ENCODE measurements at regions not wholly inside any gene's neighbourhood (a gene's known extent, or its start where the extent isn't known, plus 50 kb on each side); places are given as distances from the start of the nearest gene placed in this dataset.
"Not testable (repeated sequence)": the region's sequence is repeated elsewhere in the genome, so short reads cannot be mapped to it uniquely, and the experiment has no call there.

- DNase-seq = no peak
Measured at GRCh38 chr7:8314566-8314965, 52.6 kb upstream of the ICA1 start.

DNA sequence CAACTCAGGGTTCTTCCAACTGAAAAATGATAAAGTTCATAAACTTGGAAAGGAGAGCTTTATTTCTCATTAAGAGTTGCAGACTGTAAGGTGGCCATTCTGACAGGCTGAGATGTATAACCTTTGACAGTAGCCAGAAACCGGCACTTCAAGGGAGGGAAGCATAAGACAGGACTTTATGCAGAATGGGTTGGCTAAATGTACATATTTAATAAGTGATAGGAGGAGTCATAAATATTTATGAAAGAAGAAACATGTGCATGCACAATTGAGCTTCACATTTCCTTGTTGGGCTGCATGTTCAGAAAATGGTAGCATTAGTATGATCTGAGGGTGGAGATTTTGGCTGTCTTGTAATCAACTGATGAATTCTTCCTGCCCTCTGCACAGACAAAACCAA, 57.1 kb upstream of the ICA1 start:
- DNase-seq = no peak

- DNase-seq = no peak
Measured at GRCh38 chr7:8320174-8320573, 58.2 kb upstream of the ICA1 start.

DNA sequence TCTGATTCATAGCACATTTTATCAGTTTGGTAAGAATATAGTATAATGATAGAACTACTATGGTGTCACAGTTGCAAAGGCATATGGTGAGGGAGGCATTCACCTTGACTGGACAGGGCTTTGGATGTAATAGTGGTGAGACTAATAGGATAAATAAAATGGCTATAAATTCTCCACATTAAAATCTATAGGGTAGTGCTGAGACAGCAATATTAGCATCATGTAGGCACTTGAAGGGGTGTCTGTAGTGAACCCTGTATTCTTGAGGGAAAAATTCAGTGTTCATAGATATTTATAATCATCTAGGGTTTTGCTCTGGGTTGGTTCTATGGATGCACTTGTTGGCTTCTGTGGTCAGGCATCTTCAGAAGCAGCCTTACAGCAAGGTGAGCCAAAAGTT, 59.3 kb upstream of the ICA1 start:
- no peak for DNase-seq

- DNase-seq = no peak
Measured at GRCh38 chr7:8322667-8323066, 60.7 kb upstream of the ICA1 start.

DNA sequence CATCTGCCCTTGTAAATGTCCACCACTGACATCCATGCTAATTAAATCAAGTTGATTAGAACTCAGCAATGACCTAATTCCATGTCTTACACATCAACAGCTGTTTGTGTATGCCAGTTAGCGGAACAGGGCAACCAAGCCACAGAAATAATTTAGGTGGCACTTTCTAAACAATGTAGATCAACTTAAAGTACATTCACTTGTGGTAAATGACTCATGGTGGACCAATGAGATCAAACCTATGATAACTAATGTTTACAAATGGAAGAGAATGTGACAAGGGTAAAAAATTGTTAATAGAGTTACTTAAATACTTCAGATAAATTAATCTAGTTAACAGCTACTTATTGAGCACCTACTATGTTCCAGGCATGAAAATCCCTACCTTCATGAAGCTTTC, 63.1 kb upstream of the ICA1 start:
- DNase-seq = no peak

GRCh38 chr7:8327199-8327598, 65.2 kb upstream of the ICA1 start:
- DNase-seq = no peak

GRCh38 chr7:8338206-8338605, 76.2 kb upstream of the ICA1 start:
- no peak for DNase-seq

GRCh38 chr7:8343556-8343955, 81.6 kb upstream of the ICA1 start:
- no peak for DNase-seq

- DNase-seq = not testable (repeated sequence)
Measured at GRCh38 chr7:8347395-8347794, 85.4 kb upstream of the ICA1 start.

- not testable (repeated sequence) for DNase-seq
Measured at GRCh38 chr7:8351654-8352053, 81.8 kb upstream of the NXPH1 start.

DNA sequence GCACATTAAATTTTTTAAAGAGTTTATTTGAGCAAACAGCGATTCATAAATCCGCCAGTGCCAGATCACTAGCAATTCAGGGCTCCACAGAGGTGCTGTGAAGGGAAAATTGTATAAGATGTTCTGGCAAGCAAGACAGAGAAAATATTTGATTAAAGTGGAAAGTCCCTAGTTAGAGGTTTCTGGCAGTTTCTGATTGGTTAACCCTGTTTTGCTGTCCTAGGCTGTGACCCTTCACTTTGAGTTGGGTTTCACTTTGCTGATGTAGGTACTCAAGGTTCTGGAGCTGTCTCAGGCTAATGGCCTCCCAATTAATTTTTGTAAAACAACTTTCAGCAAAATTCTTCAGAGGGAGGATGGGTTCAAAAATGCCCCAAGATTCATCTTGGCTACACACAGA, 79.4 kb upstream of the NXPH1 start:
- no peak for DNase-seq

DNA sequence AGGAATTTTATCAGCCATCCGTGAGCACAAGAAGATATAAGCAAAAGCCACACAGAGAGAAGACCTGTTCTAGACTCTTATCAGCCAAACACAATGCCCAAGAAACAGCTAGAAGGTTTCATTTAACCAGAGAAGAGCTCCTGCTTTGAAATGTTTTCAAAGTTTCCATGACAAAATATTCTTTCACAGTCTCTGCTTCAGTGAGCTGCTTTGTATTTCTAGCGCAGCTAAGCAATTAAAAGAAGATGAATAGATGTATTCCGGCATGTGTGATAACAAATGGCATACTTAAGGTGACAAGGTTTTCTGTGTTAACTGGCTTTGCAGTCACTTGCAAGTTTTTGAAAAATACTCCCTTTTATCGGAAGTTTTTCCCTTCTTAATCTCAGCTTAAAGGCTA, 78.9 kb upstream of the NXPH1 start:
- DNase-seq = no peak

- DNase-seq = no peak
Measured at GRCh38 chr7:8356071-8356470, 77.3 kb upstream of the NXPH1 start.

DNA sequence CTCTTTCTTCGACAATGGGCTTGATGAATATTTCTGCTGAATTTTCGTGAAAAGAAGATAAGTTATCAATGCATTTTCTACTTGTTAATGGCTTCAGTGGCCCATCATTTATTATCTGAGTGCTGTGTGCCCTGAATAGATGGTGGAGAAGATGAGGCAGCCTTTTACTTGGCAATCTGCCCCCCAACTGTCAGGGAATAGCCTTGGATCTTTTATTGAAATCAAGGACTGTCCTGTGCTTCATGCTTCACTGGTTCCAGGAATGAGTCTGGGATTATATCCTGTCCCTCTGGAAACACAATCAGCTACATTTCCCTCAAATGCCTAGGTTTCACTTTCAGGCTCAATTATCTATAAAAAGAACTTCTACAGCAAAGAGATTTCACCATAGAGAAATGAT, 75.9 kb upstream of the NXPH1 start:
- no peak for DNase-seq

GRCh38 chr7:8360564-8361153, 72.8 kb upstream of the NXPH1 start:
- DNase-seq = no peak

DNA sequence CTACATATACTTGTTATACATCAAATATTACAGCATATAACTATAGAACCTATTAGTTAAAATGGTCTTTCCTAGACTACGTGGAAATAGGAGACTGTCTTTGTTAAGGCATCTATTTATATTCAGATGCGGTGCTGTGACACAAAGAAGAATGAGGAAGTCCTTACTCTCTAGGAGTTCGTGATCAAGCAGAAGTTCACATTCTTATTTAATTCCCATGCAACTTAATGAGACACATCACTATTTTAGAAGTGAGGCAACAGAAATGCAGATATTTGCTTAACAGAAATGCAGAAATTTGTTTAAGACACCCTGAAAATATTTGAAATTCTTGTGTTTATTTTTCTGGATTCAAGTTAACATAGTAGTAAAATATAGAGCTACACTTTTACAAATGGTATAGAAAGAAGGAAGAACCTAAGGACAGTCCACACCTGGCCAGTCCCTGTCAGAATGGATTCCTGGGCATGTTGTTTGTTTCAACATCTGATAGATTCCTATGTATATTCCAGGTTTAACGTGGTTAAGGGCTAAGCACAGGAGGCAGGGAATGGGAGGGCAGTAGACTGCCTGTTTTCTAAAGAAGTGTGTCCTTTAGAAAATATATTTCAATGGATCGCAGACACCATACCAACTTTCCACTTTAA, 70.6 kb upstream of the NXPH1 start:
- no peak for DNase-seq

- no peak for DNase-seq
Measured at GRCh38 chr7:8363407-8364015, 69.9 kb upstream of the NXPH1 start.

DNA sequence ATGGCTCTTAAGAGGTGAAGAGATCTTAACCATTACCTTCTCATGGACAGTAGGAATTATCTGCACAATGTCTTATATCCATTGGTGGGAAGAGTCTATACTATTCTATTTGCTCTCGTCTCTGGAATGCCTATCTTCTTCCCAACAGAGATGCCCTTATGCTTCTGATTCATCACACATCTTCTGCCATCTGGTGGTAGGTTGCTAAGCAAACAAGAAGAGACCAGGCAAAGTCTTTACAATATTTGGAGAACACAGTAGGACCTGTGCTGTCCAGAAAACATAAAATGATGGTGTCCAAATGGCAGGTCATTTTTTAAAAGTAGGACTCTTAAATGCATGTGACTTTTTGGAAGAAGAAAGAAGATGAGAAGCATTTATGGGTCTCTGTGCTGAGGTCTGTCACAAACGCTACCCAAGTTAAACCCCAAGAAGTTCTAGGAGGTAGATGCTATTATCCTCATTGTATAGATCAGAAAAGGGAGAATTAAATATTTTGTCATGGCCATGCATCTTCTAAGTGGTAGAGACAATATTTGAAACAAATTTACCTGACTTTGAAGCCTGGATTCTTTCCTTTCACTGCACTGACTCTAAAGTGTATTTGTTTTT, 67.8 kb upstream of the NXPH1 start:
- peak; percentile 38 to 62 for DNase-seq

GRCh38 chr7:8368007-8368406, 65.4 kb upstream of the NXPH1 start:
- not testable (repeated sequence) for DNase-seq

DNA sequence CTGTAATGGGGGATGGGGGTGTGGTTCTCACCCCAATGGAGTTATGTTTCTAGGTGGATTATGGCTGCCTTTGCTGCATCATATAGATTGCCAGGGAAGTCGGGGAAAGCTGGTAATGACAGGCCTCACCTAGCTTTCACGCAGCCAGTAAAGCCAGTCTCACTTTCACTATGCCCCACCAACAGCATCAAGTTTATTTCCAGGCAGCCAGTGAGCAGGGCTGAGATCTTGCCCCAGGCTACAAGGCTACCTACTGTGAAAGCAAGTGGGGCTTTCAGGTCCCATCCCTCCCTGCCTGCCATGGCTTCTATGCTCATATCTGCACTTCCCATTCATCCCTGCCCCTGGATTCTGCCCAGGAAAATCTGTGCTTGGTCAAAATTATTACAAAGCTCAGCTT, 61.7 kb upstream of the NXPH1 start:
- DNase-seq = no peak

DNA sequence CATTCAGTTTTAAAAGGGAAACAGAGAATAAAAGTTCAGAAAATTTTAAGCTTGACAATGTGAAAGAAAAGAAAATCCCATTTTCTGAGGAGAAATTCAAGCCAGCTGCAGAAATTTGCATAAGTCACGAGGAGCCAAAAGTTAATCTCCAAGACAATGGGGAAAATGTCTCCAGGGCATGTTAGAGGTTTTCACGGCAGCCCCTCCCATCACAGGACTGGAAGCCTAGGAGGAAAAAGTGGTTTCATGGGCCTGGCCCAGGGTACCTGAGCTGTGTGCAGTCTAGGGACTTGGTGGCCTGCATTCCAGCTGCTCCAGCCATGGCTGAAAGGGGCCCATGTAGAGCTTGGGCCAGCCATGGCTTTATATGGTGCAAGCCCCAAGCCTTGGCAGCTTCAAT, 59.6 kb upstream of the NXPH1 start:
- no peak for DNase-seq

DNA sequence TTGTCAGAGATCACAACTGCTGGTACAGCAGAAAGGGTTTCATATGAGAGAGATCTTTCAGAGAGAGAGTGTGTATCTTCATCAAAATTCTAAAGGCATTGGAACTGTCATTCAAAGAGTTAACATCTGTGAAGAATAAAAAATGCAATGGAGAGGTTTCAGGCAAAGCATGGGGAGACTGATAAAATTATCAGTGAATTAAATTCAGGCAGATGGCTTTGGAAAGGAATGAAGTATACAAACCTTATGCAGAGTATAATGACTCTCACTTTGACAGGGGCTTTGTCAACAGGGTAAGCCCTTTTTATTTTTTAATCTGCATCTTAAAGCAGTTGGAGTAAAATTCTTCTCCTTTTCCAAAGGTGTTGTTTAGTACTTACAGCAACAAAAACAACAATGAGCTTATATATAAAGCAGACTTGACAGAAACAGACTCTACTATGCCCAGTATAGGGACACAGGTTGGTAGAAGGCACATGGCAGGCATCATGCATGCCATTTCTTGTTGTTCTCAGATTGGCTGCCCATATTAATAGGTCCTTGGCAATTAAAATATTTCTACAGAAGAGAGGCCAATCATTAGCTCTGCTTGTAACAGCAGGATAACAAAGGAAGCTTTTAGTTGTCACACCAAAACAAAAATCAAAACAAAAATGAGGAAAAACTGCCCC, 54.9 kb upstream of the NXPH1 start:
- DNase-seq = no peak

DNA sequence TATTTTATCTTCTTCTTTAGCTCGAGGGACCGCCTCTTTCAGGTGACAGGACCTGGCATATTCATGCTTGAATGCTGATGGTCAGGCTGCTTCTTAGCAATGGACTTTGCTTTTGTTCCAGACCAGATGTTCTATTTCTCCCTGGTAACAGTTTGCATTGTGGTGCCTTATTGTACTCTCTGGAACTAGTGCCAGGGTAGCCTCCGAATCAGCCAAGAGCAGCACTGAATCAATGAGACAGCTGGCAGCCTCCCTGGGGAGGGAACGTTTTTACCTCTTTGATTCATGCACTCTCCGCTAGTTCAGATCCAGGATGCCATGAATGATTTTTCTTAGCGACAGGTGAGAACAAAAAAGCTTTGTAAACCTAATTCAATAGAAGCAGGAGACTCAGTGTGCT, 54.1 kb upstream of the NXPH1 start:
- DNase-seq = peak; percentile 55 to 85

Data from NCI-H446 (cell line).